ENCODE measurements at regions not wholly inside any gene's neighbourhood (a gene's known extent, or its start where the extent isn't known, plus 50 kb on each side); places are given as distances from the start of the nearest gene placed in this dataset.
A peak's percentile ranks its signal among the peaks of the same experiment; 100 is the strongest.

GRCh38 chr1:201718346-201719202, 110.4 kb upstream of the IPO9 start (continued):
- no peak for TF ChIP-seq ETS1 (IDR thresholded peaks at IDR 0.05)
- no peak for TF ChIP-seq JUNB (IDR thresholded peaks at IDR 0.05; ENCODE audit: unreplicated experiment)

GRCh38 chr1:201719812-201720521, 109.0 kb upstream of the IPO9 start:
- no peak for DNase-seq (ENCODE audit: low spot score)
- TF ChIP-seq ETS1 (IDR thresholded peaks at IDR 0.05) (no peak), EZH2phosphoT487 (IDR thresholded peaks at IDR 0.05; ENCODE audit: unreplicated experiment) (no peak), JUNB (IDR thresholded peaks at IDR 0.05; ENCODE audit: unreplicated experiment) (no peak), NANOG (IDR thresholded peaks at IDR 0.05; ENCODE audit: borderline replicate concordance) (no peak), REST (IDR thresholded peaks at IDR 0.05; ENCODE audit: unreplicated experiment) (no peak), CTCF (conservative IDR thresholded peaks at IDR 0.05; ENCODE audit: low read depth in 2 of 2) (no peak), ZNF331 (CRISPR knock-in tag; IDR thresholded peaks at IDR 0.05; ENCODE audit: low read depth) (no peak), EZH2 (IDR thresholded peaks at IDR 0.05; ENCODE audit: low read depth, unreplicated experiment) (no peak)

More at GRCh38 chr1:201719812-201720521, 109.0 kb upstream of the IPO9 start:
- no peaks in the 10 kb centered on the region for H3K9me2 ChIP-seq (ENCODE audit: insufficient read depth)
- H3K9me3 Mint-ChIP-seq, result no peaks in the 10 kb centered on the region
- H3K79me2 ChIP-seq (replicated peaks; ENCODE audit: insufficient read depth), result 0 out of 2 replicates have a peak, but pooled peaks cover under 1% of the 10 kb centered on the region
- H3K4me1 ChIP-seq (ENCODE audit: insufficient read depth), result 0 out of 2 replicates have a peak, but pooled peaks cover 2% of the 10 kb centered on the region
- no peak overlapping the region for H3K4me2 ChIP-seq
- peaks cover 15% of the 10 kb centered on the region for H3K36me3 Mint-ChIP-seq (ENCODE audit: low read depth)
- H3K27ac Mint-ChIP-seq, result 0 out of 2 replicates have a peak overlapping the region, but pooled peaks have one; percentile 51
- peaks cover 33% of the 10 kb centered on the region for H3K4me1 Mint-ChIP-seq
- H3K27me3 ChIP-seq (ENCODE audit: insufficient read depth), result no peaks in the 10 kb centered on the region
- H3F3A ChIP-seq (replicated peaks; ENCODE audit: low read depth), result no peaks in the 10 kb centered on the region
- no peak overlapping the region for H2AFZ ChIP-seq
- peaks cover 3% of the 10 kb centered on the region; the same call in 1 of the 2 replicates for H4K20me1 ChIP-seq (replicated peaks; ENCODE audit: insufficient read depth)
- H3K36me3 ChIP-seq (ENCODE audit: insufficient read depth), result no peaks in the 10 kb centered on the region
- ATAC-seq, result peak; percentile 65
- no peak overlapping the region for H3K27ac ChIP-seq (ENCODE audit: low read depth)
- no peak overlapping the region for H3K4me3 Mint-ChIP-seq
- H3K4me3 ChIP-seq, result no peak overlapping the region
- peaks cover 4% of the 10 kb centered on the region for H3K27me3 Mint-ChIP-seq (ENCODE audit: insufficient read depth, low read depth, poor library complexity)
